ENCODE measurements at regions not wholly inside any gene's neighbourhood (a gene's known extent, or its start where the extent isn't known, plus 50 kb on each side); places are given as distances from the start of the nearest gene placed in this dataset.
"Not testable (repeated sequence)": the region's sequence is repeated elsewhere in the genome, so short reads cannot be mapped to it uniquely, and the experiment has no call there.

- DNase-seq; H3K9ac ChIP-seq (ENCODE audit: low read depth, low read length); ATAC-seq (ENCODE audit: insufficient read depth, low read depth); H3K79me2 ChIP-seq (ENCODE audit: insufficient read depth, low read length); H3K4me1 ChIP-seq (ENCODE audit: insufficient read depth, low read length); H3K27me3 ChIP-seq (ENCODE audit: insufficient read depth, low read length, poor library complexity); H3K36me3 ChIP-seq (ENCODE audit: insufficient read depth, low read length); H2AFZ ChIP-seq (ENCODE audit: low read depth, low read length); H3K27ac ChIP-seq (ENCODE audit: low read length); H3K4me2 ChIP-seq (ENCODE audit: insufficient read depth, low read length); H4K20me1 ChIP-seq (ENCODE audit: insufficient read depth, low read length); H3K9me3 ChIP-seq (ENCODE audit: insufficient read depth, low read length, severe bottlenecking); H3K4me3 ChIP-seq (ENCODE audit: low read depth in 1 of 2, low read length in 2 of 2): not testable (repeated sequence)
These were observed 119.9 kb upstream of the FAM20C start for GRCh38 chr7:72266-73057.

- not testable (repeated sequence) for H4K20me1 ChIP-seq (ENCODE audit: insufficient read depth, low read length); H3K4me2 ChIP-seq (ENCODE audit: insufficient read depth, low read length); H3K9ac ChIP-seq (ENCODE audit: low read depth, low read length)
These were observed 119.4 kb upstream of the FAM20C start for GRCh38 chr7:73058-73331.

GRCh38 chr7:74008-74540 lies 118.3 kb upstream of the FAM20C start:
- H3K79me2 ChIP-seq (ENCODE audit: insufficient read depth, low read length); DNase-seq; H3K27ac ChIP-seq (ENCODE audit: low read length); H3K4me2 ChIP-seq (ENCODE audit: insufficient read depth, low read length); H3K4me3 ChIP-seq (ENCODE audit: low read depth in 1 of 2, low read length in 2 of 2); H4K20me1 ChIP-seq (ENCODE audit: insufficient read depth, low read length); H3K36me3 ChIP-seq (ENCODE audit: insufficient read depth, low read length); H3K9ac ChIP-seq (ENCODE audit: low read depth, low read length); ATAC-seq (ENCODE audit: insufficient read depth, low read depth); H3K9me3 ChIP-seq (ENCODE audit: insufficient read depth, low read length, severe bottlenecking); H3K4me1 ChIP-seq (ENCODE audit: insufficient read depth, low read length); H3K27me3 ChIP-seq (ENCODE audit: insufficient read depth, low read length, poor library complexity); H2AFZ ChIP-seq (ENCODE audit: low read depth, low read length): not testable (repeated sequence)

More at GRCh38 chr7:73058-73331, 119.4 kb upstream of the FAM20C start:
- not testable (repeated sequence) for H3K4me3 ChIP-seq (ENCODE audit: low read depth in 1 of 2, low read length in 2 of 2); H3K4me1 ChIP-seq (ENCODE audit: insufficient read depth, low read length); DNase-seq; H3K36me3 ChIP-seq (ENCODE audit: insufficient read depth, low read length); H2AFZ ChIP-seq (ENCODE audit: low read depth, low read length); H3K27me3 ChIP-seq (ENCODE audit: insufficient read depth, low read length, poor library complexity); H3K9me3 ChIP-seq (ENCODE audit: insufficient read depth, low read length, severe bottlenecking); ATAC-seq (ENCODE audit: insufficient read depth, low read depth); H3K27ac ChIP-seq (ENCODE audit: low read length); H3K79me2 ChIP-seq (ENCODE audit: insufficient read depth, low read length)

GRCh38 chr7:75511-75910 lies 116.9 kb upstream of the FAM20C start:
- not testable (repeated sequence) for H3K4me2 ChIP-seq (ENCODE audit: insufficient read depth, low read length); H3K36me3 ChIP-seq (ENCODE audit: insufficient read depth, low read length); H3K79me2 ChIP-seq (ENCODE audit: insufficient read depth, low read length); H3K27ac ChIP-seq (ENCODE audit: low read length); H3K9ac ChIP-seq (ENCODE audit: low read depth, low read length); H2AFZ ChIP-seq (ENCODE audit: low read depth, low read length); H3K9me3 ChIP-seq (ENCODE audit: insufficient read depth, low read length, severe bottlenecking); ATAC-seq (ENCODE audit: insufficient read depth, low read depth); DNase-seq; H3K4me1 ChIP-seq (ENCODE audit: insufficient read depth, low read length); H4K20me1 ChIP-seq (ENCODE audit: insufficient read depth, low read length); H3K4me3 ChIP-seq (ENCODE audit: low read depth in 1 of 2, low read length in 2 of 2); H3K27me3 ChIP-seq (ENCODE audit: insufficient read depth, low read length, poor library complexity)

GRCh38 chr7:76202-76601 lies 116.2 kb upstream of the FAM20C start:
- not testable (repeated sequence) for H3K4me1 ChIP-seq (ENCODE audit: insufficient read depth, low read length); H3K4me3 ChIP-seq (ENCODE audit: low read depth in 1 of 2, low read length in 2 of 2); H3K79me2 ChIP-seq (ENCODE audit: insufficient read depth, low read length); H3K27me3 ChIP-seq (ENCODE audit: insufficient read depth, low read length, poor library complexity); H3K27ac ChIP-seq (ENCODE audit: low read length); DNase-seq; H4K20me1 ChIP-seq (ENCODE audit: insufficient read depth, low read length); ATAC-seq (ENCODE audit: insufficient read depth, low read depth); H3K4me2 ChIP-seq (ENCODE audit: insufficient read depth, low read length); H2AFZ ChIP-seq (ENCODE audit: low read depth, low read length); H3K9me3 ChIP-seq (ENCODE audit: insufficient read depth, low read length, severe bottlenecking); H3K36me3 ChIP-seq (ENCODE audit: insufficient read depth, low read length); H3K9ac ChIP-seq (ENCODE audit: low read depth, low read length)

- H3K4me3 ChIP-seq (ENCODE audit: low read depth in 1 of 2, low read length in 2 of 2); H3K27ac ChIP-seq (ENCODE audit: low read length); H3K36me3 ChIP-seq (ENCODE audit: insufficient read depth, low read length); H3K9ac ChIP-seq (ENCODE audit: low read depth, low read length); H2AFZ ChIP-seq (ENCODE audit: low read depth, low read length); H4K20me1 ChIP-seq (ENCODE audit: insufficient read depth, low read length); DNase-seq; H3K4me1 ChIP-seq (ENCODE audit: insufficient read depth, low read length); ATAC-seq (ENCODE audit: insufficient read depth, low read depth); H3K9me3 ChIP-seq (ENCODE audit: insufficient read depth, low read length, severe bottlenecking); H3K79me2 ChIP-seq (ENCODE audit: insufficient read depth, low read length); H3K27me3 ChIP-seq (ENCODE audit: insufficient read depth, low read length, poor library complexity); H3K4me2 ChIP-seq (ENCODE audit: insufficient read depth, low read length): not testable (repeated sequence)
These were observed 115.5 kb upstream of the FAM20C start for GRCh38 chr7:76829-77395.

- not testable (repeated sequence) for H2AFZ ChIP-seq (ENCODE audit: low read depth, low read length); DNase-seq; H3K27ac ChIP-seq (ENCODE audit: low read length); H3K36me3 ChIP-seq (ENCODE audit: insufficient read depth, low read length); ATAC-seq (ENCODE audit: insufficient read depth, low read depth); H3K9ac ChIP-seq (ENCODE audit: low read depth, low read length); H3K79me2 ChIP-seq (ENCODE audit: insufficient read depth, low read length); H4K20me1 ChIP-seq (ENCODE audit: insufficient read depth, low read length); H3K27me3 ChIP-seq (ENCODE audit: insufficient read depth, low read length, poor library complexity); H3K9me3 ChIP-seq (ENCODE audit: insufficient read depth, low read length, severe bottlenecking); H3K4me2 ChIP-seq (ENCODE audit: insufficient read depth, low read length); H3K4me3 ChIP-seq (ENCODE audit: low read depth in 1 of 2, low read length in 2 of 2); H3K4me1 ChIP-seq (ENCODE audit: insufficient read depth, low read length)
These were observed 113.5 kb upstream of the FAM20C start for GRCh38 chr7:78862-79261.

GRCh38 chr7:79400-80055 lies 112.8 kb upstream of the FAM20C start:
- not testable (repeated sequence) for H2AFZ ChIP-seq (ENCODE audit: low read depth, low read length); H3K79me2 ChIP-seq (ENCODE audit: insufficient read depth, low read length); H3K36me3 ChIP-seq (ENCODE audit: insufficient read depth, low read length); H3K27me3 ChIP-seq (ENCODE audit: insufficient read depth, low read length, poor library complexity); H4K20me1 ChIP-seq (ENCODE audit: insufficient read depth, low read length); DNase-seq; H3K4me3 ChIP-seq (ENCODE audit: low read depth in 1 of 2, low read length in 2 of 2); H3K27ac ChIP-seq (ENCODE audit: low read length); H3K4me2 ChIP-seq (ENCODE audit: insufficient read depth, low read length); H3K4me1 ChIP-seq (ENCODE audit: insufficient read depth, low read length); H3K9me3 ChIP-seq (ENCODE audit: insufficient read depth, low read length, severe bottlenecking); H3K9ac ChIP-seq (ENCODE audit: low read depth, low read length); ATAC-seq (ENCODE audit: insufficient read depth, low read depth)
